ENCODE measurements at regions not wholly inside any gene's neighbourhood (a gene's known extent, or its start where the extent isn't known, plus 50 kb on each side); places are given as distances from the start of the nearest gene placed in this dataset.

GRCh38 chr19:30645946-30646577, 273.9 kb downstream of the ZNF536 start:
- Histone ChIP-seq H3K4me1 (ENCODE audit: low read depth) (no peaks in the 10 kb centered on the region), H3K4me3 (no peak overlapping the region), H3K9me3 (no peaks in the 10 kb centered on the region), H3K36me3 (ENCODE audit: low read depth) (no peaks in the 10 kb centered on the region)
- TF ChIP-seq CTCF (IDR thresholded peaks at IDR 0.05): no peak
- ATAC-seq: no peak
- intact Hi-C loops (cut with DNase I, micrococcal nuclease): loop anchor here in 1 of 2 donors (10.0 kb wide), 1 partner anchor 781 kb away; no protein-coding TSS in a partner anchor
- no peak for DNase-seq

- intact Hi-C loops (cut with DNase I, micrococcal nuclease): loop anchor here in 1 of 2 donors (10.0 kb wide), 1 partner anchor 776 kb away; no protein-coding TSS in a partner anchor
- Histone ChIP-seq H3K4me1 (ENCODE audit: low read depth) (no peaks in the 10 kb centered on the region), H3K36me3 (ENCODE audit: low read depth) (no peaks in the 10 kb centered on the region), H3K4me3 (no peak overlapping the region), H3K9me3 (no peaks in the 10 kb centered on the region)
- ATAC-seq: no peak
- DNase-seq: no peak
- TF ChIP-seq CTCF (IDR thresholded peaks at IDR 0.05): no peak
Observed at GRCh38 chr19:30640252-30640965, 268.2 kb downstream of the ZNF536 start.

GRCh38 chr19:30638889-30639288, 266.7 kb downstream of the ZNF536 start:
- Histone ChIP-seq H3K4me1 (ENCODE audit: low read depth) (no peaks in the 10 kb centered on the region), H3K4me3 (no peak overlapping the region), H3K36me3 (ENCODE audit: low read depth) (no peaks in the 10 kb centered on the region), H3K9me3 (no peaks in the 10 kb centered on the region)
- TF ChIP-seq CTCF (IDR thresholded peaks at IDR 0.05): no peak
- intact Hi-C loops (cut with DNase I, micrococcal nuclease): no loop called here
- no peak for DNase-seq
- no peak for ATAC-seq

- no peaks in the 10 kb centered on the region for H3K4me1 ChIP-seq (ENCODE audit: low read depth)
- no peak for DNase-seq
- no peak for ATAC-seq
- H3K9me3 ChIP-seq: no peaks in the 10 kb centered on the region
- no peak for TF ChIP-seq CTCF (IDR thresholded peaks at IDR 0.05)
- H3K36me3 ChIP-seq (ENCODE audit: low read depth): no peaks in the 10 kb centered on the region
- intact Hi-C loops (cut with DNase I, micrococcal nuclease): no loop called here
- H3K4me3 ChIP-seq: no peak overlapping the region
Observed at GRCh38 chr19:30637926-30638325, 265.7 kb downstream of the ZNF536 start.

GRCh38 chr19:30634996-30635975, 263.1 kb downstream of the ZNF536 start:
- Histone ChIP-seq H3K36me3 (ENCODE audit: low read depth) (no peaks in the 10 kb centered on the region), H3K4me1 (ENCODE audit: low read depth) (no peaks in the 10 kb centered on the region), H3K4me3 (no peak overlapping the region), H3K9me3 (no peaks in the 10 kb centered on the region)
- DNase-seq: no peak
- ATAC-seq: no peak
- intact Hi-C loops (cut with DNase I, micrococcal nuclease): no loop called here
- TF ChIP-seq CTCF (IDR thresholded peaks at IDR 0.05): no peak
